Loucy (cell line): ENCODE measurements at regions not wholly inside any gene's neighbourhood (a gene's known extent, or its start where the extent isn't known, plus 50 kb on each side); places are given as distances from the start of the nearest gene placed in this dataset.

ENCODE experiments used
- CTCF ChIP-seq: fragments of 200-600 bp; sonication (generic); conservative IDR thresholded peaks from 2 replicates; pipeline ENCODE4 v1.5.1; 2014; ENCODE audit warnings: mild to moderate bottlenecking, antibody characterized with exemption, low read length
- EZH2phosphoT487 ChIP-seq: fragments of 200-600 bp; IDR thresholded peaks from 2 replicates; pipeline ENCODE4 v1.6.1; 2018; ENCODE audit warnings: antibody characterized with exemption, mild to moderate bottlenecking, moderate library complexity, borderline replicate concordance

- TF ChIP-seq EZH2phosphoT487 (no peak), CTCF (no peak)
Observed at GRCh38 chr5:72596956-72597355, 89.7 kb upstream of the ZNF366 start.
